Type B pancreatic cell (in vitro differentiated cells): ENCODE measurements at regions not wholly inside any gene's neighbourhood (a gene's known extent, or its start where the extent isn't known, plus 50 kb on each side); places are given as distances from the start of the nearest gene placed in this dataset.

Source experiments
- DNase-seq: peaks from one replicate; pipeline ENCODE4 v3.0.0; 2021; ENCODE audit warnings: mixed read lengths; ENCODE audit not compliant: unreplicated experiment; ENCODE audit errors: extremely low spot score
- H3K27ac Mint-ChIP-seq: 2 replicates; pipeline ENCODE4 v1.8.0; 2021; ENCODE audit warnings: mild to moderate bottlenecking, mixed read lengths
- H3K27me3 Mint-ChIP-seq: 2 replicates; pipeline ENCODE4 v1.8.0; 2021; ENCODE audit warnings: mixed read lengths
- H3K36me3 Mint-ChIP-seq: 2 replicates; pipeline ENCODE4 v1.8.0; 2021; ENCODE audit warnings: mixed read lengths
- H3K4me1 Mint-ChIP-seq: one replicate; pipeline ENCODE4 v1.8.0; 2021; ENCODE audit warnings: mixed read lengths; ENCODE audit not compliant: unreplicated experiment
- H3K4me3 Mint-ChIP-seq: 2 replicates; pipeline ENCODE4 v1.8.0; 2021; ENCODE audit warnings: mild to moderate bottlenecking, mixed read lengths
- H3K9me3 Mint-ChIP-seq: 2 replicates; pipeline ENCODE4 v1.8.0; 2021; ENCODE audit warnings: mixed read lengths
- CTCF ChIP-seq: fragments of 200-600 bp; sonication (generic); conservative IDR thresholded peaks from 2 replicates; pipeline ENCODE4 v1.5.0; 2021; ENCODE audit warnings: antibody characterized with exemption, mild to moderate bottlenecking

GRCh38 chr2:790081-790480, 112.9 kb upstream of the TMEM18 start:
- H3K27me3 Mint-ChIP-seq = no peaks in the 10 kb centered on the region
- H3K4me3 Mint-ChIP-seq = no peak overlapping the region
- no peaks in the 10 kb centered on the region for H3K36me3 Mint-ChIP-seq
- TF ChIP-seq CTCF = no peak
- no peak for DNase-seq
- H3K27ac Mint-ChIP-seq = no peak overlapping the region
- no peaks in the 10 kb centered on the region for H3K4me1 Mint-ChIP-seq
- H3K9me3 Mint-ChIP-seq = no peaks in the 10 kb centered on the region

- no peak overlapping the region for H3K27ac Mint-ChIP-seq
- H3K4me3 Mint-ChIP-seq = no peak overlapping the region
- no peaks in the 10 kb centered on the region for H3K36me3 Mint-ChIP-seq
- no peak for TF ChIP-seq CTCF
- no peak for DNase-seq
- H3K4me1 Mint-ChIP-seq = no peaks in the 10 kb centered on the region
- no peaks in the 10 kb centered on the region for H3K9me3 Mint-ChIP-seq
- no peaks in the 10 kb centered on the region for H3K27me3 Mint-ChIP-seq
These were observed 112.3 kb upstream of the TMEM18 start for GRCh38 chr2:789529-789928.

GRCh38 chr2:788227-789032, 111.2 kb upstream of the TMEM18 start:
- no peaks in the 10 kb centered on the region for H3K27me3 Mint-ChIP-seq
- DNase-seq = no peak
- H3K36me3 Mint-ChIP-seq = no peaks in the 10 kb centered on the region
- H3K4me1 Mint-ChIP-seq = no peaks in the 10 kb centered on the region
- no peak overlapping the region for H3K4me3 Mint-ChIP-seq
- no peaks in the 10 kb centered on the region for H3K9me3 Mint-ChIP-seq
- TF ChIP-seq CTCF = no peak
- no peak overlapping the region for H3K27ac Mint-ChIP-seq

GRCh38 chr2:784753-785152, 107.5 kb upstream of the TMEM18 start:
- Mint-ChIP-seq H3K36me3 (no peaks in the 10 kb centered on the region), H3K27me3 (no peaks in the 10 kb centered on the region), H3K4me1 (no peaks in the 10 kb centered on the region), H3K4me3 (no peak overlapping the region), H3K27ac (no peak overlapping the region), H3K9me3 (no peaks in the 10 kb centered on the region)
- DNase-seq = no peak
- no peak for TF ChIP-seq CTCF

GRCh38 chr2:780581-780980, 103.4 kb upstream of the TMEM18 start:
- no peak overlapping the region for H3K4me3 Mint-ChIP-seq
- TF ChIP-seq CTCF = no peak
- peaks cover 15% of the 10 kb centered on the region for H3K4me1 Mint-ChIP-seq

More at GRCh38 chr2:780581-780980, 103.4 kb upstream of the TMEM18 start:
- Mint-ChIP-seq H3K27me3 (peaks cover 10% of the 10 kb centered on the region), H3K36me3 (no peaks in the 10 kb centered on the region), H3K9me3 (no peaks in the 10 kb centered on the region), H3K27ac (no peak overlapping the region)
- no peak for DNase-seq
